HL-60 (cell line): ENCODE measurements at regions not wholly inside any gene's neighbourhood (a gene's known extent, or its start where the extent isn't known, plus 50 kb on each side); places are given as distances from the start of the nearest gene placed in this dataset.

Experiments used
- CTCF ChIP-seq: IDR thresholded peaks from one replicate; pipeline ENCODE4 v1.5.1; 2011; ENCODE audit warnings: low read length, control low read depth, inconsistent platforms; ENCODE audit not compliant: insufficient read depth
- POLR2AphosphoS5 ChIP-seq: IDR thresholded peaks from 2 replicates; pipeline ENCODE4 v1.6.1; 2012; ENCODE audit warnings: low read depth
- REST ChIP-seq: IDR thresholded peaks from 2 replicates; pipeline ENCODE4 v1.6.1; 2012; ENCODE audit warnings: low read depth; ENCODE audit not compliant: insufficient replicate concordance

- TF ChIP-seq CTCF = no peak
- no peak for TF ChIP-seq POLR2AphosphoS5
- TF ChIP-seq REST = no peak
Observed at GRCh38 chr5:62068554-62068953, 237.5 kb upstream of the KIF2A start.
